ENCODE measurements at regions not wholly inside any gene's neighbourhood (a gene's known extent, or its start where the extent isn't known, plus 50 kb on each side); places are given as distances from the start of the nearest gene placed in this dataset.

DNA sequence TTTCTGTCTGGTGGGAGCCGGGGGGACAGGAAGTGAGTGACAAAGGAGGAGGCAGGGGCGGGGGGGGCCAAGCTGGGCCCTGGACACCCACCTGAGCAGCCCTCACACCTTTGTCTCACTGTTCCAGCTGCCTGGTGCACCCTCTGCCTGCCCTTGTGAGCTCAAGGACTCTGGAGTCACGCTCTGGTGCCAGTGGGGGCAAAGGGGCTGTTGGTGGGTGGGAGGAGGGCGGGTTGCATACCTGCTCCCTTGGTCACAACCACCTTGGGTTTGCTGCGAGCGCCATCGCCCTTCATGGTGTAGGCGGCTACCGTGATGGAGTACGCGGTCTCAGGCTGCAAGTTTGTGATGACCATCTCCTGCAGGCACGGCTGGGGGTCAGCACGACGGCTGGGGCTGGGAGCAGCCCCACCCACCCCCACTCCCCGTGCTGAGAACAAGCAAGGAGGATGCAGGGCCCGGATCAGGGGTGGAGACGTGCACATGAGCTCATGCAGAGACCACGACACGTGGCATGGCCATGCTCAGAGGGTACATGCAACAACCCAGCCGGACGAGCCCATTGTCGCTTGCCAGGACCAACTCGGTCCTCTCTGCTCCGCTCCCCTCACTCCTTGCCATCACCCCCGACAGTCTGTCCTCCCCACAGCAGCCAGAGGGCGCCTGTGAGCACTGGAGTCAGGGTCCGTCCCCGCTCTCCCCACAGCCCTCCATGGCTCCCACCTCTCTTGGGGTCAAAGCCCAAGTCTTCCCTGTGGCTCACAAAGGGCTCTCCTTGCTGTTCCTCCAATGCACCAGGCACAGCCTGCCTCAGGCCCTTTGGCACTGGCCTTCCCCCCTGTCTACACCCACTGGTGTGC is 114.9 kb downstream of the PTPRS start:
- Histone ChIP-seq H3K36me3 (replicated peaks in 1 of 2; ENCODE audit: control insufficient read depth in 1 of 2, insufficient read depth in 2 of 2, low read length in 1 of 2) (peaks cover 6 to 21% of the 10 kb centered on the region in 2 experiments), H3F3A (replicated peaks; ENCODE audit: insufficient read depth) (no peaks in the 10 kb centered on the region), H3K79me2 (ENCODE audit: insufficient read depth) (no peaks in the 10 kb centered on the region), H3K9me2 (no peaks in the 10 kb centered on the region), H3K4me1 (ENCODE audit: control insufficient read depth in 1 of 2, insufficient read depth in 2 of 2, low read depth in 1 of 2, low read length in 1 of 2) (no peaks in the 10 kb centered on the region), H3K27ac (ENCODE audit: low read depth in 2 of 2, low read length in 1 of 2) (no peak overlapping the region), H3K9ac (no peak overlapping the region), H3K9me3 (no peaks in the 10 kb centered on the region), H3K4me3 (ENCODE audit: low read depth in 2 of 2, low read length in 1 of 2) (no peak overlapping the region), H4K20me1 (ENCODE audit: insufficient read depth) (no peaks in the 10 kb centered on the region), H3K4me2 (no peak overlapping the region), H3K27me3 (ENCODE audit: insufficient read depth) (no peaks in the 10 kb centered on the region), H2AFZ (ENCODE audit: low read depth) (no peak overlapping the region)
- TF ChIP-seq SMC3 (IDR thresholded peaks at IDR 0.05; ENCODE audit: low read depth, low read length) (peak; percentile 22), CHD2 (IDR thresholded peaks at IDR 0.05; ENCODE audit: low read length, partially characterized antibody) (no peak), RAD21 (IDR thresholded peaks at IDR 0.05; ENCODE audit: low read length) (peak; percentile 37; the same call in 1 of the 2 replicates)
- TF ChIP-seq, protein P1, sequence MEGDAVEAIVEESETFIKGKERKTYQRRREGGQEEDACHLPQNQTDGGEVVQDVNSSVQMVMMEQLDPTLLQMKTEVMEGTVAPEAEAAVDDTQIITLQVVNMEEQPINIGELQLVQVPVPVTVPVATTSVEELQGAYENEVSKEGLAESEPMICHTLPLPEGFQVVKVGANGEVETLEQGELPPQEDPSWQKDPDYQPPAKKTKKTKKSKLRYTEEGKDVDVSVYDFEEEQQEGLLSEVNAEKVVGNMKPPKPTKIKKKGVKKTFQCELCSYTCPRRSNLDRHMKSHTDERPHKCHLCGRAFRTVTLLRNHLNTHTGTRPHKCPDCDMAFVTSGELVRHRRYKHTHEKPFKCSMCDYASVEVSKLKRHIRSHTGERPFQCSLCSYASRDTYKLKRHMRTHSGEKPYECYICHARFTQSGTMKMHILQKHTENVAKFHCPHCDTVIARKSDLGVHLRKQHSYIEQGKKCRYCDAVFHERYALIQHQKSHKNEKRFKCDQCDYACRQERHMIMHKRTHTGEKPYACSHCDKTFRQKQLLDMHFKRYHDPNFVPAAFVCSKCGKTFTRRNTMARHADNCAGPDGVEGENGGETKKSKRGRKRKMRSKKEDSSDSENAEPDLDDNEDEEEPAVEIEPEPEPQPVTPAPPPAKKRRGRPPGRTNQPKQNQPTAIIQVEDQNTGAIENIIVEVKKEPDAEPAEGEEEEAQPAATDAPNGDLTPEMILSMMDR (IDR thresholded peaks at IDR 0.05), result peak; percentile 57
- WGBS (ENCODE audit: low lambda C conversion rate), result 84% methylated on average over 16 of the region's 28 CpGs
- ChIA-PET POLR2A (no interaction called here), CTCF (interaction anchor here (0.9 to 1.6 kb wide), 4 partner anchors 10 to 177 kb away, joined by 3 to 6 read pairs (median 4); no protein-coding TSS in a partner anchor)
- peak; percentile 62 for DNase-seq

DNA sequence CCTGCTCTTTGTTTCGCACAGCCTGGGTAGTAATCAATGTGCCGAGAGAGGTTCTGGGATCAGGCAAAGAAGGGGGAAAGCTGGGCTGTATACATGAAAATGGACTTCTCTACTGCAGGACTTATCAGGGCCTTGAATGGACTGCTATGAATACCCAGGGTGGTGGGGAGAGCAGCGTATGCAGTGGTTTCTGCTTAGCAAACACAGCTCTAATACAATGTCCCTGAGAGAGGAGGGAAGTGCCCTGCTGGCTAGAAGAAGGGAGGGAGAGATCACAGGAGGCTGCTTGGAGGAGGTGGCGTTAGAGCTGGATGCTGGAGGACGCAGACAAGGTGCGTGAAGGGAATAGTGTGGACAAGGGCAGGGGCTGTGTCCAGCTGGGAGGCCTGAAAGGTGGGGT is 116.1 kb downstream of the PTPRS start:
- WGBS (ENCODE audit: low lambda C conversion rate), result 99% methylated on average over 6 of the region's 6 CpGs
- no peaks in the 10 kb centered on the region for H3K9me3 ChIP-seq
- no peaks in the 10 kb centered on the region for H3K9me2 ChIP-seq
- H3K4me1 ChIP-seq (ENCODE audit: control insufficient read depth in 1 of 2, insufficient read depth in 2 of 2, low read depth in 1 of 2, low read length in 1 of 2), result no peaks in the 10 kb centered on the region
- H4K20me1 ChIP-seq (ENCODE audit: insufficient read depth), result no peaks in the 10 kb centered on the region
- TF ChIP-seq TCF12 (IDR thresholded peaks at IDR 0.05) (no peak), FOXM1 (IDR thresholded peaks at IDR 0.05; ENCODE audit: low read depth) (no peak), GABPA (IDR thresholded peaks at IDR 0.05; ENCODE audit: low read depth) (no peak), TAF1 (IDR thresholded peaks at IDR 0.05; ENCODE audit: borderline replicate concordance, low read depth, low read length) (no peak), SMC3 (IDR thresholded peaks at IDR 0.05; ENCODE audit: low read depth, low read length) (no peak), SIN3A (IDR thresholded peaks at IDR 0.05; ENCODE audit: borderline replicate concordance, low read depth, low read length) (no peak), ELF1 (IDR thresholded peaks at IDR 0.05) (no peak), GATA2 (CRISPR knock-in tag; IDR thresholded peaks at IDR 0.05) (no peak), EZH2phosphoT487 (IDR thresholded peaks at IDR 0.05; ENCODE audit: borderline replicate concordance, low read depth) (no peak), EP300 (IDR thresholded peaks at IDR 0.05; ENCODE audit: borderline replicate concordance in 1 of 2, low read depth in 1 of 2, low read length in 1 of 2) (no peak), FOXJ3 (CRISPR knock-in tag; IDR thresholded peaks at IDR 0.05) (no peak), MEF2A (IDR thresholded peaks at IDR 0.05; ENCODE audit: borderline replicate concordance, low read depth) (no peak), RCOR1 (IDR thresholded peaks at IDR 0.05; ENCODE audit: low read length) (no peak), NFIC (IDR thresholded peaks at IDR 0.05; ENCODE audit: borderline replicate concordance) (no peak), CHD2 (IDR thresholded peaks at IDR 0.05; ENCODE audit: low read length, partially characterized antibody) (no peak)
- TF ChIP-seq, protein P2, sequence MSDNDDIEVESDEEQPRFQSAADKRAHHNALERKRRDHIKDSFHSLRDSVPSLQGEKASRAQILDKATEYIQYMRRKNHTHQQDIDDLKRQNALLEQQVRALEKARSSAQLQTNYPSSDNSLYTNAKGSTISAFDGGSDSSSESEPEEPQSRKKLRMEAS (IDR thresholded peaks at IDR 0.05; ENCODE audit: low read depth), result no peak
- TF ChIP-seq, protein P3, sequence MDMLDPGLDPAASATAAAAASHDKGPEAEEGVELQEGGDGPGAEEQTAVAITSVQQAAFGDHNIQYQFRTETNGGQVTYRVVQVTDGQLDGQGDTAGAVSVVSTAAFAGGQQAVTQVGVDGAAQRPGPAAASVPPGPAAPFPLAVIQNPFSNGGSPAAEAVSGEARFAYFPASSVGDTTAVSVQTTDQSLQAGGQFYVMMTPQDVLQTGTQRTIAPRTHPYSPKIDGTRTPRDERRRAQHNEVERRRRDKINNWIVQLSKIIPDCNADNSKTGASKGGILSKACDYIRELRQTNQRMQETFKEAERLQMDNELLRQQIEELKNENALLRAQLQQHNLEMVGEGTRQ (IDR thresholded peaks at IDR 0.05; ENCODE audit: borderline replicate concordance, low read depth, low read length), result no peak
- TF ChIP-seq, protein P4, sequence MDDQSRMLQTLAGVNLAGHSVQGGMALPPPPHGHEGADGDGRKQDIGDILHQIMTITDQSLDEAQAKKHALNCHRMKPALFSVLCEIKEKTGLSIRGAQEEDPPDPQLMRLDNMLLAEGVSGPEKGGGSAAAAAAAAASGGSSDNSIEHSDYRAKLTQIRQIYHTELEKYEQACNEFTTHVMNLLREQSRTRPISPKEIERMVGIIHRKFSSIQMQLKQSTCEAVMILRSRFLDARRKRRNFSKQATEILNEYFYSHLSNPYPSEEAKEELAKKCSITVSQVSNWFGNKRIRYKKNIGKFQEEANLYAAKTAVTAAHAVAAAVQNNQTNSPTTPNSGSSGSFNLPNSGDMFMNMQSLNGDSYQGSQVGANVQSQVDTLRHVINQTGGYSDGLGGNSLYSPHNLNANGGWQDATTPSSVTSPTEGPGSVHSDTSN (IDR thresholded peaks at IDR 0.05), result no peak
- H2AFZ ChIP-seq (ENCODE audit: low read depth), result no peak overlapping the region
- ChIA-PET CTCF (interaction anchor here (0.7 to 1.6 kb wide), 2 partner anchors 154 to 176 kb away, joined by 3 to 6 read pairs; no protein-coding TSS in a partner anchor), POLR2A (interaction anchor here (0.6 to 0.9 kb wide), 2 partner anchors 31 to 116 kb away, joined by 3 to 4 read pairs; partner anchors contain the start of gene PTPRS)
- H3K27me3 ChIP-seq (ENCODE audit: insufficient read depth), result no peaks in the 10 kb centered on the region
- no peak overlapping the region for H3K4me2 ChIP-seq
- H3K9ac ChIP-seq, result no peak overlapping the region
- H3K27ac ChIP-seq (ENCODE audit: low read depth in 2 of 2, low read length in 1 of 2), result no peak overlapping the region
- no peaks in the 10 kb centered on the region for H3K79me2 ChIP-seq (ENCODE audit: insufficient read depth)
- H3F3A ChIP-seq (replicated peaks; ENCODE audit: insufficient read depth), result no peaks in the 10 kb centered on the region
- H3K36me3 ChIP-seq (replicated peaks in 1 of 2; ENCODE audit: control insufficient read depth in 1 of 2, insufficient read depth in 2 of 2, low read length in 1 of 2), result peaks cover 9 to 32% of the 10 kb centered on the region in 2 experiments
- no peak for DNase-seq
- no peak overlapping the region for H3K4me3 ChIP-seq (ENCODE audit: low read depth in 2 of 2, low read length in 1 of 2)

Measured in SK-N-SH (cell line).